Activated CD4-positive, alpha-beta T cell treated with anti-CD3 and anti-CD28 coated beads, Interleukin-2, Interleukin-4, amounts not matched to agents 100 ng/mL and 50 ng/mL, durations not matched to agents 16 hours and 8 hours (primary cell): ENCODE measurements at regions not wholly inside any gene's neighbourhood (a gene's known extent, or its start where the extent isn't known, plus 50 kb on each side); places are given as distances from the start of the nearest gene placed in this dataset.
"Not testable (repeated sequence)": the region's sequence is repeated elsewhere in the genome, so short reads cannot be mapped to it uniquely, and the experiment has no call there.

Experiments used
- DNase-seq: peaks from one replicate; pipeline ENCODE4 v3.0.0-alpha.2; 2020; ENCODE audit warnings: low spot score

- no peak for DNase-seq
These were observed 65.6 kb upstream of the EDEM3 start for GRCh38 chr1:184820218-184820750.

GRCh38 chr1:184818646-184819045 is 64.0 kb upstream of the EDEM3 start:
- DNase-seq, result no peak

GRCh38 chr1:184817003-184817402 is 62.3 kb upstream of the EDEM3 start:
- DNase-seq, result not testable (repeated sequence)

GRCh38 chr1:184813528-184814089 is 59.0 kb upstream of the EDEM3 start:
- no peak for DNase-seq

GRCh38 chr1:184811439-184812111 is 56.9 kb upstream of the EDEM3 start:
- DNase-seq, result no peak

- no peak for DNase-seq
These were observed 56.2 kb upstream of the EDEM3 start for GRCh38 chr1:184810735-184811343.

GRCh38 chr1:184806296-184806721 is 51.7 kb upstream of the EDEM3 start:
- no peak for DNase-seq

- DNase-seq, result peak; percentile 86
These were observed 51.1 kb upstream of the EDEM3 start for GRCh38 chr1:184805667-184806295.
